ENCODE measurements at regions not wholly inside any gene's neighbourhood (a gene's known extent, or its start where the extent isn't known, plus 50 kb on each side); places are given as distances from the start of the nearest gene placed in this dataset.
"Not testable (repeated sequence)": the region's sequence is repeated elsewhere in the genome, so short reads cannot be mapped to it uniquely, and the experiment has no call there.

DNA sequence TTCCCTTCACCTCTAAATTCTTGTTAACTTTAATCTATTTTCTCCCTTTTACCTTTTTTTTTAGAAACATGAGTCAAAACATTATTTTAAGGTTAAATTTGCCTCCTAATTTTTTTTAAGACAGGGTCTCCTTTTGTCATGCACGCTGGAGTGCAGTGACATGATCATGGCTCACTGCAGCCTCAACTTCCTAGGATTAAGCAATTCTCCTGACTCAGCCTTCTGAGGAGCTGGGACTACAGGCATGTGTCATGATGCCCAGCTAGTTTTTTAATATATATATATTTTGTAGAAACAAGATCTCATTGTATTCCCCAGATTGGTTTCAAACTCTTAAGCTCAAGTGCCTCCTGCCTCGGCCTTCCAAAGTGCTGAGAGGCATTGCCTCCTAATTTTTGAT lies 424.7 kb upstream of the FAM174A start:
- no peaks in the 10 kb centered on the region for H4K20me1 ChIP-seq (ENCODE audit: control insufficient read depth, insufficient read depth, low read depth, low read length)
- H3F3A ChIP-seq (ENCODE audit: control insufficient read depth, insufficient read depth): no peaks in the 10 kb centered on the region
- no peak for TF ChIP-seq EZH2phosphoT487 (IDR thresholded peaks at IDR 0.05; ENCODE audit: borderline replicate concordance, low read length)
- TF ChIP-seq, protein P1, sequence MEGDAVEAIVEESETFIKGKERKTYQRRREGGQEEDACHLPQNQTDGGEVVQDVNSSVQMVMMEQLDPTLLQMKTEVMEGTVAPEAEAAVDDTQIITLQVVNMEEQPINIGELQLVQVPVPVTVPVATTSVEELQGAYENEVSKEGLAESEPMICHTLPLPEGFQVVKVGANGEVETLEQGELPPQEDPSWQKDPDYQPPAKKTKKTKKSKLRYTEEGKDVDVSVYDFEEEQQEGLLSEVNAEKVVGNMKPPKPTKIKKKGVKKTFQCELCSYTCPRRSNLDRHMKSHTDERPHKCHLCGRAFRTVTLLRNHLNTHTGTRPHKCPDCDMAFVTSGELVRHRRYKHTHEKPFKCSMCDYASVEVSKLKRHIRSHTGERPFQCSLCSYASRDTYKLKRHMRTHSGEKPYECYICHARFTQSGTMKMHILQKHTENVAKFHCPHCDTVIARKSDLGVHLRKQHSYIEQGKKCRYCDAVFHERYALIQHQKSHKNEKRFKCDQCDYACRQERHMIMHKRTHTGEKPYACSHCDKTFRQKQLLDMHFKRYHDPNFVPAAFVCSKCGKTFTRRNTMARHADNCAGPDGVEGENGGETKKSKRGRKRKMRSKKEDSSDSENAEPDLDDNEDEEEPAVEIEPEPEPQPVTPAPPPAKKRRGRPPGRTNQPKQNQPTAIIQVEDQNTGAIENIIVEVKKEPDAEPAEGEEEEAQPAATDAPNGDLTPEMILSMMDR (IDR thresholded peaks at IDR 0.05; ENCODE audit: low read depth, low read length, poor library complexity, severe bottlenecking): no peak

GRCh38 chr5:100108883-100109282 lies 426.3 kb upstream of the FAM174A start:
- Histone ChIP-seq H3K36me3 (ENCODE audit: control insufficient read depth, low read length) (no peaks in the 10 kb centered on the region), H3K27ac (ENCODE audit: low read depth, low read length) (no peak overlapping the region), H3K4me1 (ENCODE audit: control insufficient read depth, low read length) (no peaks in the 10 kb centered on the region), H3K9me2 (replicated peaks; ENCODE audit: control insufficient read depth, low read length) (no peaks in the 10 kb centered on the region), H3K4me3 (ENCODE audit: low read length) (no peak overlapping the region), H3K79me2 (ENCODE audit: control insufficient read depth, low read length) (no peaks in the 10 kb centered on the region), H3K4me2 (ENCODE audit: low read length) (no peak overlapping the region), H4K20me1 (ENCODE audit: control insufficient read depth, insufficient read depth, low read depth, low read length) (no peaks in the 10 kb centered on the region), H3F3A (ENCODE audit: control insufficient read depth, insufficient read depth) (no peaks in the 10 kb centered on the region), H3K27me3 (ENCODE audit: control insufficient read depth, low read length) (no peaks in the 10 kb centered on the region), H3K9me3 (ENCODE audit: control insufficient read depth, insufficient read depth, low read length) (peaks cover 24% of the 10 kb centered on the region; the same call in 1 of the 2 replicates)
- no peak for TF ChIP-seq EZH2phosphoT487 (IDR thresholded peaks at IDR 0.05; ENCODE audit: borderline replicate concordance, low read length)
- TF ChIP-seq, protein P1 (IDR thresholded peaks at IDR 0.05; ENCODE audit: low read depth, low read length, poor library complexity, severe bottlenecking): no peak

More for the DNA sequence above, 424.7 kb upstream of the FAM174A start:
- H3K4me2 ChIP-seq (ENCODE audit: low read length): no peak overlapping the region
- no peaks in the 10 kb centered on the region for H3K36me3 ChIP-seq (ENCODE audit: control insufficient read depth, low read length)
- no peaks in the 10 kb centered on the region for H3K4me1 ChIP-seq (ENCODE audit: control insufficient read depth, low read length)
- no peaks in the 10 kb centered on the region for H3K27me3 ChIP-seq (ENCODE audit: control insufficient read depth, low read length)
- no peaks in the 10 kb centered on the region for H3K79me2 ChIP-seq (ENCODE audit: control insufficient read depth, low read length)
- H3K9me3 ChIP-seq (ENCODE audit: control insufficient read depth, insufficient read depth, low read length): peaks cover 24% of the 10 kb centered on the region; the same call in 1 of the 2 replicates
- no peak overlapping the region for H3K27ac ChIP-seq (ENCODE audit: low read depth, low read length)
- no peaks in the 10 kb centered on the region for H3K9me2 ChIP-seq (replicated peaks; ENCODE audit: control insufficient read depth, low read length)
- no peak overlapping the region for H3K4me3 ChIP-seq (ENCODE audit: low read length)

DNA sequence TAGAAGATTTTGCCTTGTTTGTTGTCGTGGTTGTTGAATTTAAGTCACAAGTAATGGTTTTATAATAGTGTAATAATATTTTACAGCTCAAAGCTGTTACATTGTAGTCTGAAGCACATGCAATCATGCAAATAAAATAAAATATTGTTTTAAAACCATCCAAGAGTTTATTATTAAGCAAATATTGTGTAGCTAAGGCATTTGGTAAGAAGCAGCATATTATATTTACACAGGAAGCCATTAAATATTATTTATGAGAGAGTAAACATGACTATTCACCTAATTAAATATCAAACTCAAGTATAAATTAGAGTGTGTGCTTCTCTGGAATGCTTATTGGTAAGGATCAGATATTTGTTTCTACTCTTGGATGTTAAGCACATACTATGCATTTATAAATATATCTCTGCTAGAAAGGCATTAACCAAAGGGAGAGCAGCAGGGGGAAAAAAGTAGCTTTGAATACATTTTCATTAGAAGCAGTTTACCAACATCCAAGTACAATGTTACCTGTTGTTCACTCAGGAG lies 431.5 kb upstream of the FAM174A start:
- not testable (repeated sequence) for H3K4me2 ChIP-seq (ENCODE audit: low read length); H3K27ac ChIP-seq (ENCODE audit: low read depth, low read length); H3K36me3 ChIP-seq (ENCODE audit: control insufficient read depth, low read length); H3K4me3 ChIP-seq (ENCODE audit: low read length); H3F3A ChIP-seq (ENCODE audit: control insufficient read depth, insufficient read depth); H3K9me2 ChIP-seq (replicated peaks; ENCODE audit: control insufficient read depth, low read length); H3K27me3 ChIP-seq (ENCODE audit: control insufficient read depth, low read length); H4K20me1 ChIP-seq (ENCODE audit: control insufficient read depth, insufficient read depth, low read depth, low read length); H3K79me2 ChIP-seq (ENCODE audit: control insufficient read depth, low read length); H3K4me1 ChIP-seq (ENCODE audit: control insufficient read depth, low read length)
- H3K9me3 ChIP-seq (ENCODE audit: control insufficient read depth, insufficient read depth, low read length): peaks cover 11% of the 10 kb centered on the region; the same call in 1 of the 2 replicates

GRCh38 chr5:100101466-100101865 lies 433.7 kb upstream of the FAM174A start:
- not testable (repeated sequence) for H3K36me3 ChIP-seq (ENCODE audit: control insufficient read depth, low read length); H3K4me3 ChIP-seq (ENCODE audit: low read length); H3K27me3 ChIP-seq (ENCODE audit: control insufficient read depth, low read length); H3K9me2 ChIP-seq (replicated peaks; ENCODE audit: control insufficient read depth, low read length); H4K20me1 ChIP-seq (ENCODE audit: control insufficient read depth, insufficient read depth, low read depth, low read length); H3K27ac ChIP-seq (ENCODE audit: low read depth, low read length); H3K4me1 ChIP-seq (ENCODE audit: control insufficient read depth, low read length); H3K4me2 ChIP-seq (ENCODE audit: low read length); H3K9me3 ChIP-seq (ENCODE audit: control insufficient read depth, insufficient read depth, low read length); H3K79me2 ChIP-seq (ENCODE audit: control insufficient read depth, low read length); H3F3A ChIP-seq (ENCODE audit: control insufficient read depth, insufficient read depth)

GRCh38 chr5:100096328-100096727 lies 438.8 kb upstream of the FAM174A start:
- not testable (repeated sequence) for H3K36me3 ChIP-seq (ENCODE audit: control insufficient read depth, low read length); H4K20me1 ChIP-seq (ENCODE audit: control insufficient read depth, insufficient read depth, low read depth, low read length); H3K4me2 ChIP-seq (ENCODE audit: low read length); H3K9me2 ChIP-seq (replicated peaks; ENCODE audit: control insufficient read depth, low read length); H3K9me3 ChIP-seq (ENCODE audit: control insufficient read depth, insufficient read depth, low read length); H3K4me3 ChIP-seq (ENCODE audit: low read length); H3K27me3 ChIP-seq (ENCODE audit: control insufficient read depth, low read length); H3K79me2 ChIP-seq (ENCODE audit: control insufficient read depth, low read length); H3F3A ChIP-seq (ENCODE audit: control insufficient read depth, insufficient read depth); H3K4me1 ChIP-seq (ENCODE audit: control insufficient read depth, low read length); H3K27ac ChIP-seq (ENCODE audit: low read depth, low read length)

DNA sequence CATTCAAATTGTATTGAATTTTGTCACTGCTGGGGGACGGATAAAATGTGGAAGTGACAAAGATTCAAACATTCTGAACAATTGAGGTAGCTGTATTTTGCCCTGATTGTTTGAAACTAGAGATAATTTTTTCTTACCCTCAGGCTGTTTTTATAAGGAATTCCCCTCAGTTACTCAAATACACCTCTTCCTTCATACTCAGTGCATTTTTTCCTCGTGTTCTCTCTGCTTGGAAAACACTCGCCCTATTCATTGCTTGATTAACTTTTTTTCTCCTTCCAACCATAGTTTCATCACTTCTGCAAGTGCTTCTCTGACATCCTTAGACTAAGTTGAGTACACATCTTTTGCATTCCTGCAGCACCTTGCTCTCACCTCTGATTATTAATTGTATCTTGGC lies 454.5 kb upstream of the FAM174A start:
- H4K20me1 ChIP-seq (ENCODE audit: control insufficient read depth, insufficient read depth, low read depth, low read length); H3K4me2 ChIP-seq (ENCODE audit: low read length); H3K9me3 ChIP-seq (ENCODE audit: control insufficient read depth, insufficient read depth, low read length); H3K4me1 ChIP-seq (ENCODE audit: control insufficient read depth, low read length); H3K4me3 ChIP-seq (ENCODE audit: low read length); H3K36me3 ChIP-seq (ENCODE audit: control insufficient read depth, low read length); H3K79me2 ChIP-seq (ENCODE audit: control insufficient read depth, low read length); H3K9me2 ChIP-seq (replicated peaks; ENCODE audit: control insufficient read depth, low read length); H3K27me3 ChIP-seq (ENCODE audit: control insufficient read depth, low read length); H3K27ac ChIP-seq (ENCODE audit: low read depth, low read length); H3F3A ChIP-seq (ENCODE audit: control insufficient read depth, insufficient read depth): not testable (repeated sequence)

DNA sequence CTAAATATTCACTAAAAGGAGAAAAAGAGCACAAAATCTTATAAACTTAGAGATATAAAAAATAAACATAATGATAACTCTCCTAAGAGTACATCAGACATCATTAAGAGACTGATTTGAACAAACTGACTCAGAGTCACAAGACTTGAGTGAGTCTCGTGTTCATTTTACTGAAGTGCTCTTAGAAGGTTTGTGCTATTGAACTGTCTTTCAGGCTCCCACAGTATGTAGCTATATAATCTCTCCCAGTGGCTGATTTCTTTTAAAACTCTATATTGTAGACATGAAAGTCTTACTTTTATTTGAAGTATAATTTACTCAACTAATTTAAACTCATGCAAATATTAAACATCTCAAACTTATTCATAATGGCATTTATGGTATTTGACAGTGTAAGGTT lies 456.0 kb upstream of the FAM174A start:
- H4K20me1 ChIP-seq (ENCODE audit: control insufficient read depth, insufficient read depth, low read depth, low read length); H3K79me2 ChIP-seq (ENCODE audit: control insufficient read depth, low read length); H3F3A ChIP-seq (ENCODE audit: control insufficient read depth, insufficient read depth); H3K4me2 ChIP-seq (ENCODE audit: low read length); H3K36me3 ChIP-seq (ENCODE audit: control insufficient read depth, low read length); H3K27me3 ChIP-seq (ENCODE audit: control insufficient read depth, low read length); H3K4me3 ChIP-seq (ENCODE audit: low read length); H3K9me2 ChIP-seq (replicated peaks; ENCODE audit: control insufficient read depth, low read length); H3K4me1 ChIP-seq (ENCODE audit: control insufficient read depth, low read length); H3K9me3 ChIP-seq (ENCODE audit: control insufficient read depth, insufficient read depth, low read length); H3K27ac ChIP-seq (ENCODE audit: low read depth, low read length): not testable (repeated sequence)
